ENCODE measurements at regions not wholly inside any gene's neighbourhood (a gene's known extent, or its start where the extent isn't known, plus 50 kb on each side); places are given as distances from the start of the nearest gene placed in this dataset.

GRCh38 chr1:13949546-13949945 is 249.6 kb downstream of the PRDM2 start:
- Mint-ChIP-seq H3K27me3 (ENCODE audit: low read depth) (no peaks in the 10 kb centered on the region), H3K4me3 (ENCODE audit: unreplicated experiment) (no peak overlapping the region), H3K4me1 (ENCODE audit: low read depth) (no peaks in the 10 kb centered on the region), H3K36me3 (ENCODE audit: low read depth) (no peaks in the 10 kb centered on the region), H3K27ac (ENCODE audit: unreplicated experiment) (no peak overlapping the region), H3K9me3 (ENCODE audit: low read depth) (no peaks in the 10 kb centered on the region)
- TF ChIP-seq CTCF (IDR thresholded peaks at IDR 0.05) = no peak
- no peak for DNase-seq (ENCODE audit: low spot score)

GRCh38 chr1:13950637-13951036 is 250.6 kb downstream of the PRDM2 start:
- Mint-ChIP-seq H3K27ac (ENCODE audit: unreplicated experiment) (no peak overlapping the region), H3K4me1 (ENCODE audit: low read depth) (no peaks in the 10 kb centered on the region), H3K9me3 (ENCODE audit: low read depth) (no peaks in the 10 kb centered on the region), H3K4me3 (ENCODE audit: unreplicated experiment) (no peak overlapping the region), H3K36me3 (ENCODE audit: low read depth) (no peaks in the 10 kb centered on the region), H3K27me3 (ENCODE audit: low read depth) (no peaks in the 10 kb centered on the region)
- TF ChIP-seq CTCF (IDR thresholded peaks at IDR 0.05) = no peak
- DNase-seq (ENCODE audit: low spot score) = no peak

GRCh38 chr1:13951793-13952751 is 252.1 kb downstream of the PRDM2 start:
- TF ChIP-seq CTCF (IDR thresholded peaks at IDR 0.05) = no peak
- H3K36me3 Mint-ChIP-seq (ENCODE audit: low read depth) = no peaks in the 10 kb centered on the region
- H3K9me3 Mint-ChIP-seq (ENCODE audit: low read depth) = no peaks in the 10 kb centered on the region
- no peaks in the 10 kb centered on the region for H3K4me1 Mint-ChIP-seq (ENCODE audit: low read depth)
- H3K4me3 Mint-ChIP-seq (ENCODE audit: unreplicated experiment) = no peak overlapping the region
- H3K27me3 Mint-ChIP-seq (ENCODE audit: low read depth) = peaks cover 3% of the 10 kb centered on the region
- DNase-seq (ENCODE audit: low spot score) = no peak
- H3K27ac Mint-ChIP-seq (ENCODE audit: unreplicated experiment) = no peak overlapping the region

- TF ChIP-seq CTCF (IDR thresholded peaks at IDR 0.05) = no peak
- no peaks in the 10 kb centered on the region for H3K9me3 Mint-ChIP-seq (ENCODE audit: low read depth)
- no peaks in the 10 kb centered on the region for H3K36me3 Mint-ChIP-seq (ENCODE audit: low read depth)
- H3K27ac Mint-ChIP-seq (ENCODE audit: unreplicated experiment) = no peak overlapping the region
- H3K27me3 Mint-ChIP-seq (ENCODE audit: low read depth) = peaks cover 3% of the 10 kb centered on the region
- DNase-seq (ENCODE audit: low spot score) = no peak
- no peaks in the 10 kb centered on the region for H3K4me1 Mint-ChIP-seq (ENCODE audit: low read depth)
- no peak overlapping the region for H3K4me3 Mint-ChIP-seq (ENCODE audit: unreplicated experiment)
Observed at GRCh38 chr1:13952985-13953384, 253.0 kb downstream of the PRDM2 start.

- no peak for DNase-seq (ENCODE audit: low spot score)
- Mint-ChIP-seq H3K27ac (ENCODE audit: unreplicated experiment) (no peak overlapping the region), H3K4me1 (ENCODE audit: low read depth) (no peaks in the 10 kb centered on the region), H3K4me3 (ENCODE audit: unreplicated experiment) (no peak overlapping the region), H3K27me3 (ENCODE audit: low read depth) (peaks cover 7% of the 10 kb centered on the region), H3K36me3 (ENCODE audit: low read depth) (no peaks in the 10 kb centered on the region), H3K9me3 (ENCODE audit: low read depth) (no peaks in the 10 kb centered on the region)
- TF ChIP-seq CTCF (IDR thresholded peaks at IDR 0.05) = no peak
Observed at GRCh38 chr1:13956393-13956792, 256.4 kb downstream of the PRDM2 start.

All from chondrocyte (in vitro differentiated cells).